GM13976 (cell line): ENCODE measurements at regions not wholly inside any gene's neighbourhood (a gene's known extent, or its start where the extent isn't known, plus 50 kb on each side); places are given as distances from the start of the nearest gene placed in this dataset.

Experiments used
- DNase-seq: peaks from one replicate; pipeline ENCODE4 v3.0.0; 2012; ENCODE audit warnings: low spot score
- in situ Hi-C: fragments of 300-500 bp; cut with MboI; formaldehyde crosslinking; loops from one replicate; pipeline ENCODE4 v1.12.0; 2022; ENCODE audit warnings: low sequenced_read_pairs, mixed read lengths, inconsistent platforms; ENCODE audit not compliant: unreplicated experiment
- TF ChIP-seq, protein P1 (sequence below): IDR thresholded peaks from 2 replicates; pipeline ENCODE4 v1.5.1; 2012; ENCODE audit warnings: borderline replicate concordance, mild to moderate bottlenecking; ENCODE audit not compliant: insufficient read depth; ENCODE audit errors: extremely low read depth, missing control alignments, control extremely low read depth

DNA sequence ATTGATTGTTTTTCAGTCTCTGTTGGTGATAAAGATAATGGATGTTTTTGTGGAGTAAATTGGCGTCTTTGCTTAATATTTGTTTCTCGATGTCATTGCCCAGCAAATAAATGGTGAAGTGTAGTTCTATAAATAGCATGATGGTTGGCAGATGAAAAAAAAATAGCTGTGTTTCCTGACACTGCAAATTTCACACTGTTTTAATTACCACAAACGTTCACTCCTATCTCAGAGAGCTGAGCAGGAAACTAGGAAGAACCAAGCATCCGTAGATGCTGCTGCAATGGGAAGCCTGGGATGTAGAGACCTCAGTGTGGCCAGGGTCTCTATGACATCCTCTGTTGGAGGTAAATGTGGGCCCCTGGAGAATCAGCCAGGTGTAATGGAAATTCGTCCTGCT is 183.2 kb downstream of the CYRIA start:
- TF ChIP-seq, protein P1, sequence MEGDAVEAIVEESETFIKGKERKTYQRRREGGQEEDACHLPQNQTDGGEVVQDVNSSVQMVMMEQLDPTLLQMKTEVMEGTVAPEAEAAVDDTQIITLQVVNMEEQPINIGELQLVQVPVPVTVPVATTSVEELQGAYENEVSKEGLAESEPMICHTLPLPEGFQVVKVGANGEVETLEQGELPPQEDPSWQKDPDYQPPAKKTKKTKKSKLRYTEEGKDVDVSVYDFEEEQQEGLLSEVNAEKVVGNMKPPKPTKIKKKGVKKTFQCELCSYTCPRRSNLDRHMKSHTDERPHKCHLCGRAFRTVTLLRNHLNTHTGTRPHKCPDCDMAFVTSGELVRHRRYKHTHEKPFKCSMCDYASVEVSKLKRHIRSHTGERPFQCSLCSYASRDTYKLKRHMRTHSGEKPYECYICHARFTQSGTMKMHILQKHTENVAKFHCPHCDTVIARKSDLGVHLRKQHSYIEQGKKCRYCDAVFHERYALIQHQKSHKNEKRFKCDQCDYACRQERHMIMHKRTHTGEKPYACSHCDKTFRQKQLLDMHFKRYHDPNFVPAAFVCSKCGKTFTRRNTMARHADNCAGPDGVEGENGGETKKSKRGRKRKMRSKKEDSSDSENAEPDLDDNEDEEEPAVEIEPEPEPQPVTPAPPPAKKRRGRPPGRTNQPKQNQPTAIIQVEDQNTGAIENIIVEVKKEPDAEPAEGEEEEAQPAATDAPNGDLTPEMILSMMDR: no peak
- in situ Hi-C loops: no loop called here

DNA sequence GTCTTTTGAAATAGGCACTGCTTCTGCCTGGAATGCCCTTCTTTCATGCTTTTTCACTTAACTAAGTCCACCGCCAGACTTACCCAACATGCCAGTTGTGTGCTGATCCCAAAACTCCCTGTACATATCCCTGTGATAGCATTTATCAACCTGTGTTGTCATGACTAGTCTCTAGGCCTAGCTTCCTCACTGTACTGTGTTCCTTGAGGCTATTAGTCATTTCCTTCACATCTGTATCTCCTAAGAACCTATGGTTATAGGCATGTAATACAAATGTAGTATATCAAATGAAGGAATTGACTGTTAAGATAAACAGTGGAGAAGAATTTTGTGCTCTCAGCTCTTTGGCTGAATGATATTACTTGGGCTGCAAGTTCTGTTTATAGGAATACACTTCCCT is 184.3 kb downstream of the CYRIA start:
- in situ Hi-C loops: no loop called here

More for the DNA sequence above, 183.2 kb downstream of the CYRIA start:
- DNase-seq: no peak

DNA sequence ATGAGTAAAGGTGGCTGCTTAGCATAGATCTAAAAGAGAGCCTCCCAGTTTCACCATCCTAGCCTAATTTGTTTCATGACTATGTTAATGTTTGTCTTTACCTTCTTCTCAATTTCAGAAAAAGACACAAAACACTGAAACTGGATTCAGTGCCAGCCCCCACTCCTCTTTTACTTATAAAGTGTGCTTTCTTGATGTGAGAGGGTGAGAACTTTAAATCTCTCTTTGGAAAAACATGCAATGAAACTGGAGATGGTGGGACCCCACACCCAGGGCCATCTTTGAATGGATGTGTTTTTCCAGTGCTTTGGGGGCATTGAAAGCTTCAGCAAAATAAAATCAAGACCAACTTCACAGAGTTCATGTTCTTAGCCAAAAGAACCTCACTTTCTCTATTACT is 185.9 kb downstream of the CYRIA start:
- TF ChIP-seq, protein P1: no peak
- DNase-seq: no peak
- in situ Hi-C loops: no loop called here

More for the DNA sequence above, 184.3 kb downstream of the CYRIA start:
- TF ChIP-seq, protein P1: no peak
- no peak for DNase-seq

DNA sequence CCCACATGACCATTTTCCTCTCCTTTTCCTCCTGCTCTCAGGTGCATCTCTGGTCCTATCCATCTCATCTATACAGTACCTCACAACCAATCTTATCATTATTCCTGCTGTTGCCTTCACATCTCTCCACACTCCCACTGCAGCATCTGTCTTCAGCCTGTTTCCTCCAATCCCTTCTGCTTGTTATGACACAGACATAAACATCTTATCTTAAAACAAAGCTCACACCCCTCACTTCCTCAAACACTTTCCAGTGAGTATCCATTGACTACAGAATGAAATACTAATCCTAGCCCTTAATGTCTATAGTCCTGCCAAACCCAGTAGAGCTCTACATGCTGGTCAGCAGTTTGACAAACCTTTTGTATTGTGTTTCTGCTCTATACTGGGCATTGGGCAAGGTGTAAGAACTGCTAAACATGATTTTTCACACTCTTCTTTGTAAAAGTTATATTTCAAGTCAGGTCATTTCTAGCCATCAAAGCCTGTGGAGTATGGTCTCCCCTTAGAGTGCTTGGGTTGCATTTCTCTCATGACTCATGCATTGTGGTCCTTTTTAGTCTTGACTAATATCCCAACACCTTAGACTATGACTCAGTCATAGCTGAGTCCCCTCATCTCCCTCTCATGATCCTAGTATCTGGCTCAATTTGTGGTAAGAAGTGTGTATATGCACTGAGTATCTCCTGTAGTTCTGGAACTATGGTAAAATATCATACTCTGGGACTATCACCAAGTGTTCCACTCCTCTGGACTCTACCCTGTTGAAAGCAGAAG is 187.0 kb downstream of the CYRIA start:
- in situ Hi-C loops: no loop called here
- no peak for DNase-seq
- TF ChIP-seq, protein P1: no peak

DNA sequence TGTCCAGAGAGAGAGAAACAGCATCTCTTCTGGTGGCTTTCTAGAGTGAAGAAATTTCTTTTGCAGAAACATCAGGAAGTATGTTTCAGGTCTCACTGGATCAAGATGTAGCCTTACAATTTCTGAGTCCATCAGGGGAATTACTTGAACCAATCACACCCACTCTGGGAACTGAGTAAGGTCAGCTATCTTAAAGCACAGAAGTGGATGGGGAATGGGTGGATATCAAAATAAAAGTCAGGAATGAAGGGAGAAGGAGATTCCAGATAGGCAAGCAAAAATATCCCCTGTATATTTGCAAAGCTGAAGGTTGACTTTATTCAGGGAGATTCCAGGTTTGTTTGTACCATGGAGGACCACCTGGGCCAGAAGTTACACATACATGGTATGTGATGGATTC is 188.0 kb downstream of the CYRIA start:
- in situ Hi-C loops: no loop called here
- TF ChIP-seq, protein P1: no peak
- no peak for DNase-seq

DNA sequence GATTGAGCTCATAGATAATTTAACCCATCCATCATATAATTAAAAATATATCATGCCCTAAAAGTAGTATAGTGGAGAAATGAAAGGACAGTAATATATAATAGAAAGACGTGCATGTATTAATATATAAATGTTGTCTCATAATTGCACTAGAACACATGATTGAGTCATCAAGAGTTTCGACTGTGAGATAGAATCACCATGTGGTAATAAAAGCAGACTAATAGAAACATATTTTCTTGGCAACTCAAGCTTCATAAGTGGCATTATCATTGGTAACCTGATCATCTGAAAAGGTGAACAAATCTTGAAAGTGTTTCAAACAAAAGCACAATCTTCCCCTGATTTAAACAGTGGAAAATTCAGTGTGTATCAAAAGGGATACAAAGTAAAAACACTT is 188.8 kb downstream of the CYRIA start:
- in situ Hi-C loops: no loop called here
- TF ChIP-seq, protein P1: no peak
- DNase-seq: no peak
